HUES48 (cell line): ENCODE measurements at regions not wholly inside any gene's neighbourhood (a gene's known extent, or its start where the extent isn't known, plus 50 kb on each side); places are given as distances from the start of the nearest gene placed in this dataset.
"Not testable (repeated sequence)": the region's sequence is repeated elsewhere in the genome, so short reads cannot be mapped to it uniquely, and the experiment has no call there.

Source experiments
- H3K27ac ChIP-seq: one replicate; pipeline ENCODE4 v1.7.0; 2013; ENCODE audit warnings: low read depth, low read length, inconsistent platforms
- H3K27me3 ChIP-seq: 2 replicates; pipeline ENCODE4 v1.6.1; 2013; ENCODE audit warnings: mild to moderate bottlenecking, low read length; ENCODE audit not compliant: control insufficient read depth, insufficient read depth
- H3K36me3 ChIP-seq: 2 replicates; pipeline ENCODE4 v1.6.1; 2013; ENCODE audit warnings: low read length; ENCODE audit not compliant: control insufficient read depth, insufficient read depth
- H3K4me1 ChIP-seq: 2 replicates; pipeline ENCODE4 v1.6.1; 2013; ENCODE audit warnings: mild to moderate bottlenecking, low read length; ENCODE audit not compliant: control insufficient read depth, insufficient read depth
- H3K4me3 ChIP-seq: 2 replicates; pipeline ENCODE4 v1.5.1; 2013; ENCODE audit warnings: mild to moderate bottlenecking, low read depth, low read length
- H3K9ac ChIP-seq: 2 replicates; pipeline ENCODE4 v1.6.1; 2013; ENCODE audit warnings: mild to moderate bottlenecking, low read depth, low read length, moderate library complexity
- H3K9me3 ChIP-seq: 2 replicates; pipeline ENCODE4 v1.6.1; 2013; ENCODE audit warnings: low read length; ENCODE audit not compliant: control insufficient read depth, insufficient read depth

DNA sequence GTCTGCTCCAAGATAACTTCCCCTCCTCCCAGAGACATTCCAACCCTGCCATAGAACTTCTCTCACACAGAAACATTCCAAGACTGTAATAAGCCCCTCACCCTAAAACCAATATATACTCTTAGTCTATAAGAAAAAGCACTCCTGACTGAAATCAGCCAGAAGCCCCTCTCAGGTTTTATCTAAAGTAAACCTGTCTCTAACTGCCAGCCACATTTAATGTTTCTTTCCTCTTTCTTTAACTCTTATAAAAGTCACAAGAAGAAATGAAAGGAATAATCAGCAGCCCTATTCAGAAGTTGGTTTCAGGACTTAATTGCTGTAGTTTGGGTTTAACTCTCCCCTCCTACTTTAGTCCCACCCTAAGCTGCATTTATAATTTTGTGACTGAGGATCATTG, 165.0 kb upstream of the ZCCHC13 start:
- Histone ChIP-seq H3K4me1 (no peaks in the 10 kb centered on the region), H3K9ac (no peak overlapping the region), H3K4me3 (no peak overlapping the region), H3K27me3 (no peaks in the 10 kb centered on the region), H3K9me3 (peaks cover 49% of the 10 kb centered on the region), H3K36me3 (no peaks in the 10 kb centered on the region), H3K27ac (no peak overlapping the region)

DNA sequence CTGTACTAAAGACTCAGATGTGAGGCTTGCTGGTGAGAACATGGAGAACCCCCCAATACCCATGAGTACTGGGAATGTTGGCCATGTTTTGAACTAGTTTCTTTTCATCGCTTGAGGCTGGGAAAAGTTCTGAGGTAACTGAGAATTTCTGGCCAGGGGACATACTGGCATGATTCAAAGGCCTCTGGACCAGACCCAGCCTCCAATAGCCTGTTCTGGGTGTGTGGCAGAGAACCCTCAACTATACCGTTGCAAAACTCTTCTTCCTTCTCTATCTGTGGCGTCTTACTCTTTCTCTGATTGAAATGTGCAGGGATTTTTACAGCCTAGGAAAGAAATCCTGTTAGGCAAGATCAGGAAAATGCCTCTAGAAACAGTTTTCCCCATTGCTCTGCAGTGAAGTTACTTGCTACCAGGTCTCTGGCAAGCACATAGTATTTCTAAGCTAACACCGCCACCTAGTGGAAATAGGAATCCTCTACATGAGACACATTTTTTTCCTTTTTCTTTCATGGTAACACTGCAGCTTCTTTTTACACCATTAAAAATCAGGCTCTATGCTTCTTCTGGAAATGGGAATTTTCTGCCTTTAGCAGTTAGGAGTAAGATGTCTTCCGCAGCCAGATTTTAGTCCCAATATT, 170.7 kb upstream of the ZCCHC13 start:
- H3K36me3 ChIP-seq = no peaks in the 10 kb centered on the region
- no peak overlapping the region for H3K4me3 ChIP-seq
- H3K27ac ChIP-seq = no peak overlapping the region
- H3K27me3 ChIP-seq = no peaks in the 10 kb centered on the region
- no peak overlapping the region for H3K9ac ChIP-seq
- H3K9me3 ChIP-seq = peaks cover 25% of the 10 kb centered on the region
- H3K4me1 ChIP-seq = peaks cover 12% of the 10 kb centered on the region

DNA sequence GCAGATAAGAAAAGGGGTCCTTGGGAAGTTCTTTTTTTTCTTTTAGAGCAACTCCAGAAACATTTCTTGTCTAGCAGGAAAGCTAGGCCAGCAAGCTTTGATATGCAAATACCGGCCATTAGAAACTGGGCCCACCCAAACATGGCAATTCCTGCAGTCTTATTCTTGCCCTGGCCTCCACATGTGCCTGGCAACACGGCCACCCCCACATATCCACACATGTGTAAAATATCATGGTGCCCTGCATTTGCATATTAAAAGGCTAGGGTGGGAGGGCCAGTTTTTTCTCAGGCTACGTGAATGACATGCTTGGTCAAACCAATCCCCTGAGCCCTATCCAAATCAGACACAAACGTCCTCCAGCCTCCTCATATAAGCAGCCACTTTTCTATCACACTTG, 171.7 kb upstream of the ZCCHC13 start:
- no peaks in the 10 kb centered on the region for H3K27me3 ChIP-seq
- peaks cover 16% of the 10 kb centered on the region for H3K9me3 ChIP-seq
- H3K4me1 ChIP-seq = peaks cover 12% of the 10 kb centered on the region

DNA sequence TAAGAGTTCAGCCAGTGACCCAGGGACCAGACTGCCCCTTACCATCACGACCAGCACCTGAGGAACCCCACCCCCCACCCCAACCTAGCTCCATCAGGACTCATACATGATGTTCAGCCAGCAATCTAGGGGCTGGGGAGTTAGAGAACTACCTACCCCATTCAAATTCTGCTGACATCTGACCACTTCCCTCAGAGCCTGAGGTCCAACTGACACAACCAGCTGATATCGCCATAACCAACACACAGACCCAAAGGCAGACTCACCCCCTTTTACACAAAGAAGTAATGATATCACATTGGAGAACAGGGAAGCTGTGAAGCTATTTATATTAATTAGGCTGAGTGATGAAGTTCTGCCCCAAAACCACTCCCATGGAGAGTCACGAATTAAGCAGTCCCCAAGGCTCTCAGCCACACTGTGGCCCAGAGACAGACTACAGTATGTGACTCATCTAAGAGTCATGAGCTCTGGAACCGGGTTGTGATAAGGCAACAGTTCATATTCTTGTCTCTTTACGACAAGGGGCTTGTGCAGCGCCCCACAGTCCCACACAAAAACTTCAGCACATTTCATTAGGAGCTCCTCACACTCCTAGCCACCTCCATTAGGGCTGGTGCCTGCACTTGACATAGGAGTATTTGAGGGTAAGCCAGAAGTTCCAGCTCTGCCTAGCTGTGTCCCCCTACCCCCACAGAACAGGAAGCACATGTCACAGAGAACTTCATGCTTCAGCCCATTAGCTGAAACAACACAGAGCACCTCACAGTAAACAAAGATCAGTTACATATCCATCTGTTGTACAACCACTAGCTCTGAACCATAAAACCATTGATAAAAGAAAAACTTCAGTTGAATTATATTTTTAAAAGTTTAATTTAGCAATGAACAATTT, 184.7 kb upstream of the ZCCHC13 start:
- Histone ChIP-seq H3K27ac (no peak overlapping the region), H3K9me3 (no peaks in the 10 kb centered on the region), H3K36me3 (no peaks in the 10 kb centered on the region), H3K9ac (no peak overlapping the region), H3K27me3 (no peaks in the 10 kb centered on the region; the same call in 1 of the 2 replicates), H3K4me3 (no peak overlapping the region), H3K4me1 (no peaks in the 10 kb centered on the region)

More for the DNA sequence above, 171.7 kb upstream of the ZCCHC13 start:
- Histone ChIP-seq H3K36me3 (no peaks in the 10 kb centered on the region), H3K9ac (no peak overlapping the region), H3K27ac (no peak overlapping the region), H3K4me3 (no peak overlapping the region)

DNA sequence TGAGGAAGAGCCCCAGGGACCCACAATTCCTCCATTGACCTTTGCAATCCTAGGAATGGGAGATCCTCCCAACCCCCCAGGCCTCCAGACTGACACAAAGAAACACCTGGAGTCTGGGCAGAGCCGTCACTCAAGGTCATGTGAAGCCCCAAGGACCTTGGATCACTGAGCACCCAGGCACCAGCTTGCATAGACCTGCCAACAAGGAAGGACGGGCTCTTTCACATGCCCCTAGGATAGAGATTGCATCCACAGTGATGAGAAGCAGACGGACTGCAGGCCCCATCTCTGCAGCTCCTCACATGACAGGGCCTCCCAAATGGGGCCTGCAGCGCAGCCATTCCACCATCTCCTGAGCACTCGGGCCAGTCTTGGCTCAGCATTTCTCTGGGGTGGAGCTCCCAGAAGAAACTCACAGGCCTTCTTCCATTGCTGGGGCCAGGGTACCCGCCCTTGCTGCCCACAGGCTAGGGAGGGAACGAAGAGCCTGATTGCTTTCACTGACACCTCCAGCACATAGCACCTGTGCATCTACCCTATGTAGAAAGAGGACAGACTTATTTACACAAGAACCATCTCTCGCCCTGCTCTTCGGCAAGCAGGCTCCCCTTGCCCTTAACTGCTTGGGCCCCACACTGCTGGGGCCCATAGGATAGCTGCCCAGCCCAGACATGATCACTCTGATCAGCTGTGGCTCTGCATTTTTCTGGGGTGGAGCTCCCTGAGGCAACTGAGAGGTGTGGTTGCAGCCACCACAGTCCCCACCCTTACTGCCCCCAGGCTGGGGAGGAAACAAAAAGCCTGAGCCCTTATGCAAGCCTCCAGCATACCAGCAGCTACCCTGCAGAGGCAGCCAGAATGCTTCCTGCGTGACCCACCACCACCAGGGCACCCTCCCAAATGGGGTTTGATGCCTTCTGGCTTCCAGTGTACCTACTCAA, 185.7 kb upstream of the ZCCHC13 start:
- Histone ChIP-seq H3K9me3 (no peaks in the 10 kb centered on the region), H3K4me1 (no peaks in the 10 kb centered on the region), H3K4me3 (no peak overlapping the region), H3K27me3 (no peaks in the 10 kb centered on the region; the same call in 1 of the 2 replicates), H3K36me3 (no peaks in the 10 kb centered on the region), H3K27ac (no peak overlapping the region), H3K9ac (no peak overlapping the region)

DNA sequence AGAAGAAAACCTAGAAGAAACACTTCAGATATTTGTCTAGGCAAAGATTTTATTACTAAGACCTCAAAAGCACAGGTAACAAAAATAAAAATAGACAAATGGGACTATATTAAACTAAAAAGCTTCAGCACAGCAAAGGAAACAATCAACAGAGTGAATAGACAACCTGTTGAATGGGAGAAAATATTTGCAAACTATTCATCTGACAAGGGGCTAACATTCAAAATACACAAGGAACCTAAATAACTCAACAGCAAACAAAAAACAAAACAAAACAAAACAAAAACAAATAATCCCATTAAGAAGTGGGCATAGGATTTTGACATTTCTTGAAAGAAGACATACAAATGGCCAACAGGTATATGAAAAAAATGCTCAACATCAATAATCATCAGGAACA, 192.7 kb upstream of the ZCCHC13 start:
- Histone ChIP-seq H3K27ac (no peak overlapping the region), H3K9me3 (peaks cover 7% of the 10 kb centered on the region; the same call in 1 of the 2 replicates), H3K27me3 (no peaks in the 10 kb centered on the region), H3K4me3 (no peak overlapping the region), H3K9ac (no peak overlapping the region), H3K36me3 (peaks cover 4% of the 10 kb centered on the region; the same call in 1 of the 2 replicates), H3K4me1 (no peaks in the 10 kb centered on the region)

DNA sequence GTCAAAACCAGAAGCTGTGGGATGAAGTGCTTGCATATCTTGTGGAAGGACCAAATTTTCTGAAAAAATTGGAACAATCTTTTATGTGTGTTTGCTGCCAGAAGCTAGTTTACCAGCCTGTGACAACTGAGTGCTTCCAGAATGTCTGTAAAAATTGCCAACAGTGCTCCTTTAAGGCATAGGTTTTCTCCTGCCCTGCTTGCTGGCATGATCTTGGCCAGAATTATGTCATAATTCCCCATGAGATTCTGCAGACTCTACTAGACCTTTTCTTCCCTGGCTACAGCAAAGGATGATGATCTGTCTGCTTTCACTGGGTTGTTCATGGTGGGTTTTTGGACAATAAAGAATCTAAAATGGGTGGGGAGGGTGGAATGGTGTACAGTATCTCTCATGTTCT, 196.3 kb upstream of the ZCCHC13 start:
- H3K27ac ChIP-seq = no peak overlapping the region
- peaks cover 4% of the 10 kb centered on the region; the same call in 1 of the 2 replicates for H3K36me3 ChIP-seq
- H3K4me3 ChIP-seq = no peak overlapping the region
- peaks cover 24% of the 10 kb centered on the region for H3K9me3 ChIP-seq
- H3K9ac ChIP-seq = no peak overlapping the region
- H3K4me1 ChIP-seq = no peaks in the 10 kb centered on the region
- no peaks in the 10 kb centered on the region for H3K27me3 ChIP-seq

DNA sequence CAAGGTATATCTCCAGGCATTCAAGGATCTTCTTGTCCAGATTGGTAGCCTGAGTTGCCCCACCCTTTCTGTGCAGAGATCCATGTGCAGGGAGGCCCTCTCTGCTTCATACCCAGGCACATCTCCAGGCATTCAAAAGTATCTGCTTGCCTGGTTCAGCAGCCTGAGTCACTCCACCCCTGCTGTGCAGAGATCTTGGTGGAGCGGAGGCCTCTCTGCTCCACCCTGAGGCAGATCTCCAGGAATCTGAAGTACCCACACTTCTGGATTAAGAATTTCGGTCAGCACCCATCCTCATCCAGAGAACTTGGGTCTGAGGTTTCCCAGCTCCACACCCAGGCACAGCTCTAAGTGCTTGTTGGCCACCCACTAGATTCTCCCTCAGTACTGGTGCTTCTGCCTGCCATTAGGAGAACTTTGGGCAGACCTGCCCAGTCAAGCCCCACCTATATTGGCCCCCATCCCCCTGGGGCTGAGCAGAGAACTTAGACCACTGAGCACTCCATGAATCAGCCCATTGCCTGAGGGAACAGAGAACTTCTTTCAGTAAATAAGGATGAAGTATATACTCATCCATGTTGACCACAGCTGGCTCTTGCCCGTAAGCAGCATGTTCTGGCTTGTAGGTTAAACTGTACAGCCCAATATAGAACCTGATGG, 199.5 kb upstream of the ZCCHC13 start:
- H3K27ac ChIP-seq = no peak overlapping the region
- no peak overlapping the region for H3K9ac ChIP-seq
- H3K27me3 ChIP-seq = no peaks in the 10 kb centered on the region
- peaks cover 4% of the 10 kb centered on the region; the same call in 1 of the 2 replicates for H3K36me3 ChIP-seq
- peaks cover 37% of the 10 kb centered on the region for H3K9me3 ChIP-seq
- H3K4me1 ChIP-seq = no peaks in the 10 kb centered on the region
- H3K4me3 ChIP-seq = no peak overlapping the region

DNA sequence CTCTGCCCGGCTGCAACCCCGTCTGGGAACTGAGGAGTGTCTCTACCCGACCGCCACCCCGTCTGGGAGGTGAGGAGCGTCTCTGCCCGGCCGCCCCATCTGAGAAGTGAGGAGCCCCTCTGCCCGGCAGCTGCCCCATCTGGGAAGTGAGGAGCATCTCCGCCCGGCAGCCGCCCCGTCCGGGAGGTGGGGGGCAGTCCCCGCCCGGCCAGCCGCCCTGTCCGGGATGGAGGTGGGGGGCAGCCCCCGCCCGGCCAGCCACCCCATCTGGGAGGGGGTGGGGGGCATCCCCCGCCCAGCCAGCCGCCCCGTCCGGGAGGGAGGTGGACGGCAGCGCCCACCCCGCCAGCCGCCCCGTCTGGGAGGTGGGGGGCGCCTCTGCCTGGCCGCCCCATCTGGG, 205.6 kb upstream of the ZCCHC13 start:
- not testable (repeated sequence) for H3K4me1 ChIP-seq, H3K27me3 ChIP-seq, H3K4me3 ChIP-seq, H3K27ac ChIP-seq, H3K36me3 ChIP-seq, H3K9ac ChIP-seq
- peaks cover 27% of the 10 kb centered on the region for H3K9me3 ChIP-seq

DNA sequence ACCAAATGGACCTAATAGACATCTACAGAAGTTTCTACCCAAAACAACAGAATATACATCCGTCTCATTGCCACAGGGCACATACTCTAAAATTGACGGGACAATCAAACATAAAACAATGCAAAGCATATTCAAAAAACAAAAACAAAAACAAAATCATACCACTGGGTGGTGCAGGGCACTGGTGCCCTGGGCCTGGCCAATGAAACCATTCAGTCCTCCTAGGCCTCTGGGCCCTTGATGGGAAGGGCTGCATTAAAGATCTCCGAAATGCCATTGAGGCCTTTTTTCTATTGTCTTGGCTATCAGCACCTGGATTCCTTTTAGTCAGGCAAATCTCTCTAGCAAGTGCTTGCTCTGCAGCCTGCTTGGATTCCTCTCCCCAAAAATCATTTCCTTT, 213.9 kb upstream of the ZCCHC13 start:
- H3K9ac ChIP-seq = no peak overlapping the region

More for the DNA sequence above, 213.9 kb upstream of the ZCCHC13 start:
- Histone ChIP-seq H3K4me3 (0 out of 2 replicates have a peak overlapping the region, but pooled peaks have one; percentile 12), H3K27me3 (peaks cover 2% of the 10 kb centered on the region; the same call in 1 of the 2 replicates), H3K4me1 (no peaks in the 10 kb centered on the region), H3K36me3 (no peaks in the 10 kb centered on the region), H3K9me3 (peaks cover 47% of the 10 kb centered on the region), H3K27ac (no peak overlapping the region)
